HG02885 (cell line): ENCODE measurements at regions not wholly inside any gene's neighbourhood (a gene's known extent, or its start where the extent isn't known, plus 50 kb on each side); places are given as distances from the start of the nearest gene placed in this dataset.

Experiments used
- ATAC-seq: cut with Tn5 transposase; IDR thresholded peaks from one replicate; pipeline ENCODE4 v1.9.1; 2021; ENCODE audit warnings: mild to moderate bottlenecking; ENCODE audit not compliant: unreplicated experiment, poor library complexity

DNA sequence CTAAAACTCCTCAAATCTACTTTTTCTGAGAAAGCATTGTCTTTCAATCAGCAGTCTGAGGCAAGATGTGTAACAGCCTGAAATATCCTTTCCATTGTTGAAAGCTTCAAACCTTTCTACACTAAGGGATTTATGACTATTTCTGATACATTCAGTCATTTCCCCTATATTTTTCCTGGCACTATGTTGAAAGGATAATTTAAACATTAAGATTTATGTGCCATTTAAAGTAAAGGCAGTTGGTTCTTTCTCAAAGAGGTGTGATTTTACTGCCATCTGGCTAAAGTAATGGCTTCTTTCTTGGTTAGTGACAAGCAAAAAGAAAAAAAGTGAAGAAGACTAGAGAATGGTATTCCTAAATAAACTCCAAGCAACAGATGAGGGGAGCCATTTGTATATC, 249.6 kb upstream of the COL8A1 start:
- no peak for ATAC-seq

DNA sequence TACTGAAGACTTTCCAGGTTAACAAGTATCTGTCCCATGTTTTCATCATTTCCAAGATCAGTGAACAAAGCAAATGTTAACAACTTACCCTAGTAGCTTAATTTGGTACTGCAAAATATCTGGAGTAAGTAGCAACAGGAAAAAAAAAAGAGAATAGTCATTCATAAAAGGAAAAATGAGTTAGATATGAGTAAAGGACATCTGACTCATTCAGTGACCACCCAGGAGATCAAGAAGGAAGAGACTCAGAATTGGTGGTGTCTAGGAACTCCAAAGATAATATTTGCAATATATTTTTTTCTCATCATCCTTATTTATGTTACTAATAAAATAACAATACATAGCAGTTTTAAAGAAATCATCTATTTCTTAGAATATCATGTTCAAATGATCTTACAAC, 253.8 kb upstream of the COL8A1 start:
- ATAC-seq: no peak

DNA sequence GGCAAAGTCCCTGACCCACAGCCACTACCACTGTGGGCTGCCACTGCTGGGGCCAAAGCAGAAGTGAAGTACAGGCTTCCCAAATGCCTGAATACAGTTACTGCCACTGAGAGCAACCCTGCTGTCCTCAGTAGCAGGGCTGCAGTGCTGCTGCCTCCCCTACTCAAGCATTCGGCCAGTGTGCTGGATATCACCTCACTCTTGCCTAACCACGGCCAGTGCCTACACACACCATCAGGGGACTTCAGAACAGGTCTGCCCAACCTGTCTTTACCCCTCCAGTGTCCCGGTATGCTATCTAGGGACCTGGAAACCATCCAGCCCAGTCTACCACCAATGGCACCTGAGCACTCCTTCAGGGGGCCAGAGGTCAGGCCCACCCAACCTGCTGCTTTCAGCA, 261.5 kb upstream of the COL8A1 start:
- ATAC-seq: no peak

DNA sequence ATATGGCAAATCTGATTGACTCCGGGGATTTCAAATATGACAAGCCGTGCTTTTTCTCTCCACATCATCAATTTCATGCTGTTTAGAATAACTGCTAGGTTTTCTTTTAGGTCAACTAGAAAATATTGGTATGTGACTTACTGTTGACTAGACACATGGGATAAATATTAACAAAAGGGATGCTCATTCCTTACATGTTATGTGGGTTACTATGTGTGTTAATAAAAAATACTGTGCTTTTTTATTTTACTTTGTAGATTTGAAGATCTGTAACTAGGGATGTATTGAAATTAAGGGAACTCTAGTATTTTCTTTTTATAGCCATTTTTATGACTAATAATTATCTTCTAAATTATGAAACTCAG, 264.6 kb upstream of the COL8A1 start:
- no peak for ATAC-seq

DNA sequence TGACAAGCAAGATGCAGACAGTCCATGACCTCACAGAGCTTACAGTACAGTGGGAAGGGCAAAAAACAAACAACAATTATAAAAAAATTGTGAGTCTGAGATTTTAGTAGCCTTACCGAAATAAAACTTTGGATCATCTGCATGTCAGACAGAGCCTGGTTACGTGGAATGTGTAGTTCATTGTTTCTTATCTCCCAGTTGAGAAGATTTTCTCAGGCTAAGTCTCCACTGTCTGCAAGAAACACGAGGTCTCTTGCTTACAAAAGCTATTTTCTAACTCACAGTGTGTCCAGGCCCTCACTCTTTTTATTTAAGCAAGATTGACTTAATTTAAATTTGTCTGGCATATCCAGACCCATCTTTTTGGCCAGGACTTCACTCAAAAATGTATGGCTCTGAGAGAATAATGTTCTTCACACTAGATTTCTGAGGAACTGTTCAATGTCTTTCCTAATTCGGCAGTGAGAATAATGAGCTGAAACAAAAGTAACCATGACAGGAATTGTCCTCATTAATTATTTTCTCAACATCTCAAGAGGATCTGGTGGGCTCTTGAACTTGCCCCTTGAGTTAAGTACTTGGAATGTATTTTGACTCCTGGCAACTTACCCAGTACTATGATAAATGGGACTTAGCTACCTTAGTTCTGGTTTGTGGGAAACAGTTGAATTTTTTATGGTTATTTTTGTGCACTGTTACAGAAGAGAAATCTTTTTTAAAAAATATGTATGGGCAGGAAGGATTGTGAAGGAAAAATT, 265.1 kb upstream of the COL8A1 start:
- no peak for ATAC-seq

DNA sequence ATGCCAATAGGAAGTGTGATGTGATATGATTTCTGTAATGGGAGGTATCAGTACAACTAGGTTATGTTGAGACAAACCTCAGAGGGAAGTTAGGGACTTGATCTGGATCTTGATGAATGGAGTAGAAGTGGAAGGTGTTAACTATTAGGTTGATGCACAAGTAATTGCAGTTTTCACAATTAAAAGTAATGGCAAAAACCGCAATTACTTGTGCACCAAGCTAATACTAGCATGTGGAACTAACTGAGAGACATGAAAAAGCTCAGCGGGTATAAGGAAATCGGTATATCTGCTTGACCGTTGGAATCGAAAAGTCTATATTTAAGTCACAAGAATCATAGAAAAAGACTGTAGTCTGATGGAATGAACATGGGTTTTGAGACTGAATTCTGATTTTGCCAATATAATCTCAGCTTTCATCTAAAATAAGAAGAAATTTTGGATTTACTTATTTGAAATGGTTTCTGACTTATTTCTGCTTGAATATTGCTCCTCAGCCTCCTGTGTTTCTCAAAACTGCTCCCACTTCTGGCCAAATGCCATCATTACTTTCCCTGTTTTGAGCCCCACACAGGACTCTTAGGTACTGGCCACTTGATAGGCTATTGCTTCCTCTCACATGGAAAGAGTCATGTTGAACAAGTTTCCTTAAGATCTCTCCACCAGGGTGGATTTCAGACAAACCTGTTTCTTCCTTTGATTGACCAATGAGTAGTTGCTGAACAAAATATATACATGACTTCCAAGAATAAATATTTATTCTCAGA, 271.5 kb upstream of the COL8A1 start:
- ATAC-seq: no peak

DNA sequence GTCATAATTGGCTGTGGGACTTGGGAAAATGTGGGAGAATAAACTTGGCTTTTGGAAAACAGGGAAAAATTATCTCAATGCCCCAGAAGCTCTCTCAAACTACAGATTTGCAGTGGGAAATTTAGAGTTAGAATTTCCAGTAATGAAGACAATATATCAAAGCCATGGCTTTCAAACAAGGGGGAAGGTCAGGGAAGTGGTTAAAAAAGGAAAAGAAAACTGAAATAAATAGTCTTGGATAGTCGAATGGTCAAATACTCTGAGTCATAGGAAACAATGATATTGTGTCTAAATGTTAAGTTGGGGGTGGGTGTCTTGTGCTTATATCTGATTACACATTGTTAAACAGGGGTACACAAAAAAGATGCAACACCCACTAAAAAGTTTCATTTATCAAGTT, 272.4 kb upstream of the COL8A1 start:
- no peak for ATAC-seq

DNA sequence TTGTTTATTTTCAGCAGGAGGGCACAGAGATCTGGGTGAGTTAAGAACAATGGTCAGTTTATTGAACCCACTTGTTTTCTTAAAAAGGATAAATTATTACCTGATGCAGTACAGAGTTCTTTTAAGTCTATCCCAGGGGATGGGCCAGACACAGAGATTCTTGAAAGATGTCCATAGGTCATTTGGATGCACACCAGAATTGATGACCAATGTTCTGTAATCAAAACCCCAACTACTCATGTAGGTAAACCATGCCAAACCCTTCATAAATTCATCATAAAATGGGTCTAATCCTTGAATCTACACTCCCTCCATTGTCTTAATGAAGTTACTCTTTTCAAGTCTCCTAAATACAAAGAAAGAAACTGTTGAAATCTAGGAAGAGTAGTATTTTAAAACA, 273.0 kb upstream of the COL8A1 start:
- ATAC-seq: no peak

DNA sequence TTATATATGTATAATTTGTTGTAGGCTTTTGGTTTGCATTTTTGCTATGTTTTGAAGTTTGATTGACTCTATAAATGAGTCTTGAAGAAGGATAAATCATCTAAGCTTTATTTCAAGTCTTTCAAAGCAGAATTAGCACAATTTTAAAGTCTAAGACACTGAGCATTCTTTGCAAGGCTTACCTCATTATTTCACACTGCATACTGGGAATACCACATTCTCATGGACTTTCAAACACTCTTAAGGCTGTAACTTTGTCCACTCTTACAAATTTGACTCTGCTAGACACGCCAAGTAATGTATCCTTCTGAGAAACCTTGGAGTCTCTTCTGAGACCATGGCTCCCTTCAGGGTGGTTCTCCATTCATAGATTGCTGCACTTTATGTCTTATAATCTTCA, 281.3 kb upstream of the COL8A1 start:
- no peak for ATAC-seq

DNA sequence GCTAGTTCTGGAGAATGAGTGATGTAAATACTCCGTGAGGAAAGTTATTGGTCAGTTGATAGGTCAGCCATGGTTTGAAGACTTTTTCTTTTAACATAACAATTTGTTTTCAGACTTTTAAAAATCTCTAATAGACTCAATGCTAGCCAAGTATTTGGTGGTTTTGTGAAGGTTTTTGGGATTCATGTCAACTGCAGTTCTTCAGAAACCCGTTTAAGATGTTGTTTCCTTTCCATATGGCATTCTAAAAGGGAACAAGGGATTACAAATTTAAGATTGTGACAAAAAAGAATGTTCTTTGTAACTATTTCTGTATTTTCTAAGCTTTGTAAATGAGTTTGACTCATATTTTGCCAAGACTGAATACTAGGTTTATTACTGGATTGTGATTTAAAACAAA, 281.7 kb upstream of the COL8A1 start:
- no peak for ATAC-seq

DNA sequence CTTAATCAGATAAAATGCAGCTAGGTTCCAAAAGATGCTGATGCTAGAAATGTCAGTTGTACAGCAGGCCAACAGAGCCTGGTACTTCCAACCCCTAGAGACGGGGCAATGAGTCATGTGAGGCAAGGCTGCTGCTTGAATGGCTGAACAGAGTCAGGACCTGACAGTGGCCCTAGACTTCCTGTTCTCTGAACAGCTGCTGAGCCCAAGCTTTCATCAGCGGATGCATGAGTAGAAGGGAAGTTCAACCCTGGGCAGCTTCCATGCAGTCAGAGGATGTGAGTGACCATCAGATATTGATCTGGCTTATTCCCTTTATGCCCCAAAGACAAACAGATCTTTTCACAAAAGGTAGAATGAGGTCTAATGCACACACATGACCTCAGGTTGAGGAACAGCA, 282.9 kb upstream of the COL8A1 start:
- ATAC-seq: no peak

DNA sequence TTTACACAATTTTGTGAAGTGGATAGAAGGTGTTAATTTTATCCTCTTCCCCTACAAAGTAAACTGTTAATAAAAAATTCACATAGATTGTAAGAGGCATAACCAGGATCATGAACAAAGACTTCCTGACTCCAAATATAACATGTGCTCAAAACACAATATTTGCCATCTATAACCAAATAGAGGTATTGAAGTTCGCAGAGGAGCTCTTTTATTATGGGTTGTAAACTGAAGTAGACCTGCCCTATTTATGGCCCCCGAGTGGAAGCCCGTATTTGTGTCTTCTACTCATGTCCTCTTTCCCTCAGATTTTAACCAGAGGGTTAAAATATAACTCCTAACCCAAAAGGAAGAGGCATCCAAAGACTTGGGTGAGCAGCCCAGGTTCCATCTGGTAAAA, 285.6 kb upstream of the COL8A1 start:
- ATAC-seq: no peak

DNA sequence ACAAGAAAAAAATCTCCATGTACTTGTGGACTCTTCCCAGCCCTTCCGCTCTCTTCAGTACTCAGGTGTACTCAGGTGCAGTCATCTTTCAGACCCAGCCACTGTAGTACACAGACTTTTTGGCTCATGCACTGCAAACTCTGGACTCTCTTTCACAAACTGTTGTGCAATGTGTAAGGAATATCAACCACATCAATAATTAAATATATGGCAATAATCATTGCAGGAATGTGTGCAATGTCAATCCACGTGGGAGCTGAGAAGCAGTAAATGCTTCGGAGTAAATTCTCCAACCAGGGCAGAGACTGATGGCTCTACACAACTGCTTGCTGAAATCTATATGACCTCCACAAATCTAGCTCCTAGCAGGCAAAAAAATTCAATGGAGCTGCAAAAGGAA, 287.3 kb upstream of the COL8A1 start:
- no peak for ATAC-seq

DNA sequence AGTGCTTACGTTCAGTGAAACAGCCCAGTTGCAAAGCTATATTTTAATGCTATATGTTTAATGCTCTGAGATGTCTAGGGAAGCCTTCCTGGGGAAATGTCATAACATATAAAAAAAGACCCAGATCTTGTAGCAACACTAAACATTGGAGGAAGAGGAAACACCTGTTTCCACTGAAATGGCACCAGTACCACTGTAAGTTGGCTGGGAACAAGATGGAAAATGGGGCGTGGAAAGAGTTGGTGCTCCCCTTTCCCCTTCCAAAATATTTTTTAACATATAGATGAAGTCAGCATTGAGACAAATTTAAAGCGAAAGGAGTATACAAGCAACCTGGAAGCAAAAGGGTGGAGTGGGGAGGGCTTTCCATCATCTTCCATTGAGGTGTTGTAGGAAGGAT, 289.9 kb upstream of the COL8A1 start:
- no peak for ATAC-seq

DNA sequence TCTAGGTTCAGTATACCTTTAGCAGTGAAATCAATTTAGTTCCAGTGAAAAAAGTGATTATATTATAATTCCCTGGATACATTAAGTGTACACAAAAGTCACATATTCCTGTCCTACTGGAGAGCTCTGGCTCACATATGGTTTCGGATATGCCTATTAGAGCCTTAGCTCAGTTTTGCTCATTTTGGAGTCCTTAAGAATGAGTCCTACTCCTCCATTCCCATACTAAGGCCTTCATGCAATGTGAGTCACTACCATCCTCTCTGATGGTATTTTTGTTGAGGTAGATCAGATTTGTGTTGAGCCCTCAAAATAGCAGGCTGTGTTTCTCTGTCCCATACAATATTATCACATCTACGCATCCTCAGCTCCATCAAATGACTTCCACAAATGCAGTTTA, 294.2 kb upstream of the COL8A1 start:
- ATAC-seq: no peak

DNA sequence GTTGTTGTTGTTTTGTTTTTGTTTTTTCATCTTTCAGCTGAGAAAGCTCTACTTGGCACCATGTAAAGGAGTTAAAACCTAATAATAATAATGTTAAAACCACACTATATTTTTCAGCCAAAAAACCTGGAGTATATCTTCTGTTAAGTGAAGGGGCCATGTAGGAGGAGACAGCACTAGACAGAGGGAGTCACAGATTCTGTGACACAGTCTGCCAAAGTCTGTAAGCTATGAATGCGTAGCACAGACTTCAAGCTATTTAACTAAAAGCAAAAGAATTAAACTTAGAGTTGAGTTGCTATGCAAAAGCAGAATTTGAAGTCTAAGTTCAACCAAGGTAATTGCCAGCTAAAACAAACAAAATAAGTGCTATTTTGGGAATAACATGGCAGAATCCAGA, 296.0 kb upstream of the COL8A1 start:
- ATAC-seq: no peak

DNA sequence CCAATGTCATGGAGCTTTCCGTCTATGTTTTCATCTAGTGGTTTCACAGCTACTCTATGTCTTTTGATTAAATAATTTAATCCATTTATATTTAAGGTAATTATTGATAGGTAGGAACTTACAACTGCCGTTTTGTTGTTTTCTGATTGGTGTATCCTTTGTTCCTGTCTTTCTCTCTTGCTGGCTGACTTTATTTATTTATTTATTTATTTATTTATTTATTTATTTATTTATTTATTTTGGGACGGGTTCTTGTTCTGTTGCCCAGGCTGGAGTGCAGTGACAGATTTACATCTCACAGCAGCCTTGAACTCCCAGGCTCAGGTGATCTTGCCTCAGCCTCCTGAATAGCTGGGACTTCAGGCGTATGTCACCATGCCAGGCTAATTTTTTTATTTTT, 299.2 kb upstream of the COL8A1 start:
- no peak for ATAC-seq

DNA sequence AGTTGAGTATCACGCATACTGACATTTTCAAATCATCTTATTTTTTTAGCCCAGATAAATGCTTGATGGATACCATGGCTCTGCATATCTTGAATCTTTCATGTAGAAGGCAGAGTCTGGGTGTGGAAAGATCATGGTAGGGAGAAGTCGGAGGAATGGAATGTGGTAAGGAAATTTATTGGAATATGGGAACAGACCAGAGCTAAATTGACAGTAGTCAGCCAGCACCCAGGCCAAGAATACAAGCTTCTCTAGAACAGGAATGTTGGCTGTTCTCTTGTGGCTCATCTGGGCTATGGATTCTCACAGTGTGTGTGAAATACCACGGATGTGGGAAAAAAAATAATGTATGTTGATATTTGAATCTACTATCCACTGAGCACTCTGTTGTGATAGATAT, 305.7 kb upstream of the COL8A1 start:
- ATAC-seq: no peak

DNA sequence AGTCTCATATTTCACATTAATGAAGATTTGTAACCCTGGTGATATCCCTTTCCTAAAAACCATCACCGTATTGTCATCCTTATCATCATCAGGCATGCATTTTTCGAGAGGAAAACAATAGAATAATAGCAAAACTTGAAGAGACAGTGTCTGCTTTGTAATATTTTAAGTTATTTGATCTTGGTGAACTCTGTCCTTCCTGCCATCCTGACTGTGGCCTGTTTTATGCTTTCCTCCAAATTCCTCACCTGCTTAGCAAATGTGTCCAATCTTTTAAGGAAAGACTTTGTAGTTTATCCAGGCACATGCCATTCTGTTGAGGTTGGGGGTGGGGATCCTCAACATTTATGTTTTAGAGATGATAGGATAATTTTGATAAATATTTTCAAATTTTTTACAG, 306.1 kb upstream of the COL8A1 start:
- no peak for ATAC-seq

DNA sequence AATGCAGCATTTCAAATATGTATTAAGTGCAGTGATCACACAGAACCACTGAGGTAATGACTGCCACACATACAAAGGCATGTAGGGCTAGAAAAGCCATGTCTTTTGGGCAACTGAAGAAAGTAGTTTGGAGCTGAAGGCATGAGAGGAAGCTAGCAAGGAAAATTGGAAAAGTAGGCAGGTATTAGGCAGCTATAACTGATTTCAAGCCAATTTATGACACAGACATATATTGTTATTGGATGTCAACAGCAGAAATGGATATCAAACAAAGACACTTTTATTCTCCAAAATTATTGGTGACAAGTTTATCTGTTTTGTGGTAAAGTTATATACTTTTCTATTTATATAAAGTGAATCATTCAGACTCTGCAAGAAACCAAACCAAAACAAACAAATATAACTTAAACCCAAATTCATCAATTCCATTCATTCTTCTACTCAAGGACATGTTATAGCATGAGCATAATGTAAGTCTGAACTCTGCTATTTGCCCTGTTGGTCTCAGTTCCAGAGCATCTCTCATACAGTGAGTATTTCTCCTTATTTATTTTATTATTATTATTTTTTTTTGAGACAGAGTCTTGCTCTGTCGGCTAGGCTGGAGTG, 307.4 kb upstream of the COL8A1 start:
- no peak for ATAC-seq

DNA sequence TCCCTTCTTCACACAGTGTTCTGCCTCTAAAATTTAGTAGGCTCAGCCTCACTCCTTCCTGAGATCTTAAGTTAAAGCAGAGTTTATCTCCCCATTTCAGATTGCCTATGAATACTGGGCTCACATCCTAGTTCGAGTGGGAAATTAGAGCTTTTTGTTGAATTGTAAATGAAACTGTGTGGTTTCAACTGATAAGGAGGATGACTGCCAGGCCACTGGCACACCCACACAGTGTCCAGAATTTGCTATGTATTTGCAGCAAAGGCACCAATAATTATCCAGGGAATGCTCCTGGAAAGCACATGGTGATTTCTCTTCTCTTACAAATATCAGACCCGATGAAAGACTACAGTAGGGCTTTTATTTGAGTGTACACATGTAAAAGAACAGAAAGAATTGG, 308.1 kb upstream of the COL8A1 start:
- ATAC-seq: no peak

DNA sequence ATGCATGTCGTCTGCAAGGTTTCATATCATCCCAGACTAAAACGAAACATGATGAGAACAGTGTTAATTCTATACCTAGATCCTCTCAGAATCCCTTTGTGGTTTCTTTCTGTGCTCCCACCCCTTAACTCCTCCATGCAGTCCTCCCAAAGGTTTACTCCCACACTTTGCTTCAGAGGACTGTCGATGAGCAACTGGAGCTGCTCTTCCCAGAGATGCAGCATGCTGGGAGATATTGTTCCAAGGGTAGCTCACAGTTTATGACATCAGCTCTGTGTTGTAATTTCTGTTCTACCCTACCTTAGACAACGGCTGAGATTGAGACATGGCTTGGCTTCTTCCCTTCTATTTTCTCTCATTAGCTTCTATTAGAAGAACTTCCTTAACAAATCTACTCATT, 313.0 kb upstream of the COL8A1 start:
- ATAC-seq: no peak
